G401 (cell line): ENCODE measurements at regions not wholly inside any gene's neighbourhood (a gene's known extent, or its start where the extent isn't known, plus 50 kb on each side); places are given as distances from the start of the nearest gene placed in this dataset.
"Not testable (repeated sequence)": the region's sequence is repeated elsewhere in the genome, so short reads cannot be mapped to it uniquely, and the experiment has no call there.

ENCODE experiments used
- DNase-seq: peaks from one replicate; pipeline ENCODE4 v3.0.0-alpha.2; 2015; ENCODE audit warnings: low spot score
- in situ Hi-C: cut with HindIII; loops from 2 replicates; pipeline ENCODE4 v1.10.0; 2016; ENCODE audit warnings: low sequenced_read_pairs, mixed read lengths

DNA sequence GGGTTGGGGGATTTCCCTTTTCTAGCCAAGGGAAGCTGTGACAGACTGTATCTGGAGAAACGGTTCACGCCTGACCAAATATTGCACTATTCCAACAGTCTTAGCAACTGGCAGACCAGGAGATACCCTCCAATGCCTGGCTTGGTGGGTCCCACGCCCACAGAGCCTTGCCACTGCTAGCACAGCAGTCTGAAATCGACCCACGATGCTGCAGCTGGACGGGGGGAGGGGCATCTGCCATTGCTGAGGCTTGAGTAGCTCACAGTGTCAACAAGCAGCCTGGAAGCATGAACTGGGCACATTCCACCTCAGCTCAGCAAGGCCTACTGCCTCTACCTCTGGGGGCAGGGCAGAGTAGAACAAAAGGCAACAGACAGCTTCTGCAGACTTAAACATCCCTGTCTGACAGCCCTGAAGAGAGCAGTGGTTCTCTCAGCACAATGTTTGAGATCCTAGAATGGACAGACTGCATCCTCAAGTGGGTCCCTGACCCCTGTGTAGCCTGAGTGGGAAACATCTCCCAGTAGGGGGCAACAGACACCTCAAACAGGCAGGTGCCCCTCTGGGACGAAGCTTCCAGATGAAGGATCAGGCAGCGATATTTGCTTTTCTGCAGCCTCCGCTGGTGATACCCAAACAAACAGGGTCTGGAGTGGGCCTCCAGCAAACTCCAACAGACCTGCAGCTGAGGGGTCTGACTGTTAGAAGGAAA, 89.9 kb upstream of the ECI2 start:
- DNase-seq: no peak
- in situ Hi-C loops: no loop called here

DNA sequence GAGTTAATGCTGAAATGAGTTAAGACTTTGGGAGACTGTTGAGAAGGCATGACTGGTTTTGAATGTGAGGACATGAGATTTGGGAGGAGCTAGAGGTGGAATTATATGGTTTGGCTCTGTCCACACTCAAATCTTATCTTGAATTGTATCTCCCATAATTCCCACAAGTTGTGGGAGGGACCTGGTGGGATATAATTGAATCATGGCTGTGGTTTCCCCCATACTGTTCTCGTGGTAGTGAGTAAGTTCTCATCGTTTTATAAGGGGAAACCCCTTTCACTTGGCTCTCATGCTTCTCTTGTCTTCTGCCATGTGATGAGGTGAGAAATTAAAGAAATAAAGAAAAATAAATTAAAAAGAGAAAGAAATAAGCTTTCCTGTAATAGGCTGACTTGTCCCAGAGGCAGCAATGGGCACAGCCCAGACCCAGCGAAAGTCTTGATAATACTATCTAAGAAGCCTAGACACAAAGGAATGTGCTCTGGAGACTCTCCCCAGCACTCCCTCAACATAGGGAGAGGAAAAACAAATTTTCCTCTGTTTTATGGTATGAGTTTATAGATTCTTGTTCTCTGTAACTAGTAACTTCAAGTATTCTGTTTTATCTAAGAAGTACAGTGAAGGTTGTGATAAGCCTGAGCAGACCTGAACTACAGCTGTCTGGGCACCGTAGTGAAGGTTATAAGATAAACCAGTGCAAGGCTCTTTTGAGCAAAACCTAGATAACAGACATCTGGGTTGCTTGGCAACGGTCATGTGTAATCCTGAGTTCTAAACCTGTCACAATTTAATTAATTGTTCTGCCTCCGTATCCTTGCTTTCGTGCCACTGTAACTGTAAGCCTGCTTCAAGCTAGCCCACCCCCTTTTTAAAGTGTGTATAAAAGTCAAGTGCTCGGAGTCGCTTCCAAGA, 88.9 kb upstream of the ECI2 start:
- no peak for DNase-seq
- in situ Hi-C loops: no loop called here

GRCh38 chr6:4220558-4220957, 85.2 kb upstream of the ECI2 start:
- in situ Hi-C loops: no loop called here
- no peak for DNase-seq

GRCh38 chr6:4218619-4219317, 83.4 kb upstream of the ECI2 start:
- in situ Hi-C loops: not testable (repeated sequence)

DNA sequence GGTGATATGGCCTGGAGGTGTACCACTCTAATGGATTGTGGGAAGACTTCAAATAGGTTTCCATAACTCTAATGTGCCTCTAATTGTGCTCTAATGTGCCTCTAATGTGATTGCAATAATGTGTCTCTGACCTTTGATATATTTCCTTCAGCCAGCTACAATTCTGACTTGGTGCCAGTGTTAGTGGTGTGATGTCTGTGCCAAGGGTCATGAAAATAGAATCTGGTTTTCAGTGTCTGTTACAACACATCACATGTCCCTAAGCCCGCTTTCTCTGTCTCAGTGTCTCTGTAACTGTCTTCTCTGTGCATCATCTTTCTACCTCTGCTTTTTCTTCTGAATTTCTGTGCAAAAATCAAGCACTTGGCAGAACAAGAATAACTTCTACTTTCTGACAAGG, 77.2 kb upstream of the ECI2 start:
- no peak for DNase-seq
- in situ Hi-C loops: no loop called here

More at GRCh38 chr6:4218619-4219317, 83.4 kb upstream of the ECI2 start:
- not testable (repeated sequence) for DNase-seq

- in situ Hi-C loops: no loop called here
- peak; percentile 21 for DNase-seq
These were observed 75.4 kb upstream of the ECI2 start for GRCh38 chr6:4210629-4211419.

DNA sequence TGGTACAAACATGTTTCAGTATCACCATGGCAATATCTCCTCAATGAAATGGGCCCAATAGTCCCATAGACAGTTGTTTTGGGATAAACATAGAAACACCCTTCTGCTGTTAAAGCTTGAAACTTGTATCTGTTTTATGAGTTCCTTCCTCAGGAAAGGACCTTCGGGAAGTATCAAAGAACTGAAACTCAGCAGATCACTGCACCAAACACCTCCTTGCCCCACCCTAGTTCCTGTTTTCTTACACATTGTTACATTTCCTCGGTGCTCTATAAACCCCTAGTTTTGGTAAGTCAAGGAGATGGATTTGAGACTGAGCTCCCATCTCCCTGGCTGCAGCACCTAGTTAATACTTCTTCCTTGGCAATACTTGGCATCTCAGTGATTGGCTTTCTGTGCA, 73.8 kb upstream of the ECI2 start:
- in situ Hi-C loops: no loop called here
- no peak for DNase-seq

GRCh38 chr6:4208158-4208557, 72.8 kb upstream of the ECI2 start:
- in situ Hi-C loops: no loop called here

DNA sequence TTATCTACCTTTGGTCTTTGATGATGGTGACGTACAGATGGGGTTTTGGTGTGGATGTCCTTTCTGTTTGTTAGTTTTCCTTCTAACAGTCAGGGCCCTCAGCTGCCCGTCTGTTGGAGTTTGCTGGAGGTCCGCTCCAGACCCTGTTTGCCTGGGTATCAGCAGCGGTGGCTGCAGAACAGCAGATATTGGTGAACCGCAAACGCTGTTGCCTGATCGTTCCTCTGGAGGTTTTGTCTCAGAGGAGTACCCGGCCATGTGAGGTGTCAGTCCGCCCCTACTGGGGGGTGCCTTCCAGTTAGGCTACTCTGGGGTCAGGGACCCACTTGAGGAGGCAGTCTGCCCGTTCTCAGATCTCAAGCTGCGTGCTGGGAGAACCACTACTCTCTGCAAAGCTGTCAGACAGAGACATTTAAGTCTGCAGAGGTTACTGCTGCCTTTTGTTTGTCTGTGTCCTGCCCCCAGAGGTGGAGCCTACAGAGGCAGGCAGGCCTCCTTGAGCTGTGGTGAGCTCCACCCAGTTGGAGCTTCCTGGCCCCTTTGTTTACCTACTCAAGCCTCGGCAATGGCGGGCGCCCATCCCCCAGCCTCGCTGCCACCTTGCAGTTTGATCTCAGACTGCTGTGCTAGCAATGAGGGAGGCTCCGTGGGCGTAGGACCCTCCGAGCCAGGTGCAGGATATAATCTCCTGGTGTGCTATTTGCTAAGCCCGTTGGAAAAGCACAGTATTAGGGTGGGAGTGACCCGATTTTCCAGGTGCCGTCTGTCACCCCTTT, 68.5 kb upstream of the ECI2 start:
- DNase-seq, in situ Hi-C loops: not testable (repeated sequence)

More at GRCh38 chr6:4208158-4208557, 72.8 kb upstream of the ECI2 start:
- DNase-seq: peak; percentile 35

DNA sequence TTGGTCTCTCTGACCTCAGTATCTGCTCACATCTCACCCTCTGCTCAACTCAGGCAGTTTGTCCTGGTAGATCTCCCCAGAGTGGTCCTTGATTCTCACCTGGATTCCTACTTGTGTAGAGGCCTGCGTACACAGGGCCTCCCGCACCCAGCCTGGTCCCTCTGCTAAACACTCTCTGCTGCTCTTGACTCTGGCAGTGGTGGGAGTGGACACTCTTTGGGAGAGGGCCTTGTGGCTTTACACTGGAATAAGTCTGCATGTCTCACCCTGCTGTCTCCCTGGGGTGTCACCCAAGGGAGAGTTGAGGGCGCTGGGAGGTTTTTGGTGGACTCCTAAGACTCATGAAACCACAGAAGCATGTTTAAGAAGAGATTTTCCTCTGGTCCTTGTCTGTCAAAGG, 57.3 kb upstream of the ECI2 start:
- in situ Hi-C loops: no loop called here

GRCh38 chr6:4192173-4192572, 56.8 kb upstream of the ECI2 start:
- in situ Hi-C loops: no loop called here
- no peak for DNase-seq

More for the DNA sequence above, 57.3 kb upstream of the ECI2 start:
- no peak for DNase-seq

DNA sequence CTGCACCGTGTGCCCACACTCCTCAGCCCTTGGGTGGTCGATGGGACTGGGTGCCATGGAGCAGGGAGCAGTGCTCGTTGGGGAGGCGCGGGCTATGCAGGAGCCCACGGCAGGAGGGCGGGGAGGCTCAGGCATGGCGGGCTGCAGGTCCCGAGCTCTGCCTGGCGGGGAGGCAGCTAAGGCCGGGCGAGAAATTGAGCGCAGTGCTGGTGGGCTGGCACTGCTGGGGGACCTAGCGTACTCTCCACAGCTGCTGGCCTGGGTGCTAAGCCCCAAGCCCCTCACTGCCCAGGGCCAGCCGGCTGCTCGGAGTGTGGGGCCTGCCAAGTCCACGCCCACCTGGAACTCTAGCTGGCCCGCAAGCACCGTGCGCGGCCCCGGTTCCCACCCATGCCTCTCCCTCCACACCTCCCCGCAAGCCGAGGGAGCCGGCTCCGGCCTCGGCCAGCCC, 55.9 kb upstream of the ECI2 start:
- no peak for DNase-seq
- in situ Hi-C loops: no loop called here

GRCh38 chr6:4189249-4189648, 53.9 kb upstream of the ECI2 start:
- in situ Hi-C loops: no loop called here
- no peak for DNase-seq

GRCh38 chr6:4188801-4189200, 53.4 kb upstream of the ECI2 start:
- no peak for DNase-seq
- in situ Hi-C loops: no loop called here

DNA sequence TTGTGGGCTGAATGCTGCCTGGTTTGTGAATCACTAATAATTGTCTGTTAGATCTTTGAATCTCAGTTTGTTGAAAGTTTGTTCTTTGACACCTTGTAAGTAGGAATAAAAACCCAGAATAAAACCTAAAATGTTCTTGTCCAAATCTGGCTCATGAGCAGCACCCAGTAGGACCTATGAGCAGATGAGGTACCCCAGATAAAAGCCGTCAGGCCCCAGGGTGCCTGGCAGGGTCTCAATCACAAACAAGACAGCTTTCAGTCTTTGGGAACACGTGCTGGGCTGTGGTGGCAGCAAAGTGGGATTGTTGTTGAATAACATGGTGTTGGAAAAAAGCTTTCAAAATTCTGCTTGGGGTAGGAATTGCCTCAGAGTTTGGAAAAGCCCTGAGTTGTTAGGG, 52.1 kb upstream of the ECI2 start:
- in situ Hi-C loops: no loop called here
- no peak for DNase-seq

DNA sequence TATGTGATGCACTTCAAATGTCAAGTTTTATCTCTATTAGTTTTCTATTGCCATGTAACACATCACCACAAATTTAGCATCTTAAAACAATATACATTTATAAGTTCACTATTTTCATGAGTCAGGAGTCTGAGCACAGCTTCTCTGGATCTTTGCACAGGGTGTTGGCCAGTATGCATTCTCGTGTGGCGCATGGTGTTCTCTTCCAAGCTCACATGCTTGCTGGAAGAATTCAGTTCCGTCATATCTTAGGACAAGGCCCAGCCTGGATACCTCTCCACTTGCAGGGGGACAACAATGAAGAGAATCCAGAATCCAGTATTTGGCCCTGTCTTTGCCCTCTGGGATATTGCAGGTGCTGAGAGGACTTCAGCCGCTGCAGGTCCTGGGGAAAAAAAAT, 51.0 kb upstream of the ECI2 start:
- in situ Hi-C loops: no loop called here
- no peak for DNase-seq

DNA sequence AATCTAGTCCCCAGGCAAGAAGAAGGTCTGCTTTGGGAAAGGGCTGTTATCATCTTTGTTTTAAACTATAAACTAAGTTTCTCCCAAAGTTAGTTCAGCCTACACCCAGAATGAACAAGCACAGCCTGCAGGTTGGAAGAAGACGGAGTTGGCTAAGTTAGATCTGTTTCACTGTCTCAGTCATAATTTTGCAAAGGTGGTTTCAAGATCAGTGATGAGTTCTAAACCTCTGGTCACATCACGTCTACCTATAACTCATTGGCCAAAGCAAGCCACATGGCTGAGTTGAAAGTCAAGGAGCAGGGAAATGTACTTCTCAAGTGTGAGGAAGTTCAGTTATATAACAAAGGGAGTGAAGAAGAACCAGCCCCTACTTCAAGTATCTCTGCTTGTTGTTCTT, 50.5 kb upstream of the ECI2 start:
- in situ Hi-C loops: no loop called here
- DNase-seq: no peak

DNA sequence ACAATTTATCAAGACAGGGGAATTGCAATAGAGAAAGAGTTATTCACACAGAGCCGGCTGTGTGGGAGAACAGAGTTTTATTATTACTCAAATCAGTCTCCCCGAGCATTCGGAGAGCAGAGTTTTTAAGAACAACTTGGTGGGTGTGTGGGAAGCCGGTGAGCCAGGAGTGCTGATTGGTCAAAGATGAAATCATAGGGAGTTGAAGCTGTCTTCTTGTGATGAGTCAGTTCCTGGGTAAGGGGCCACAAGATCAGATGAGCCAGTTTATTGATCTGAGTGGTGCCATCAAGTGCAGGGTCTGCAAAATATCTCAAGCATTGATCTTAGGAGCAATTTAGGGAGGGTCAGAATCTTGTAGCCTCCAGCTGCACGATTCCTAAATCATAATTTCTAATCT, 50.0 kb upstream of the ECI2 start:
- in situ Hi-C loops: no loop called here
- no peak for DNase-seq
